AG04450 (cell line): ENCODE measurements at regions not wholly inside any gene's neighbourhood (a gene's known extent, or its start where the extent isn't known, plus 50 kb on each side); places are given as distances from the start of the nearest gene placed in this dataset.
"Not testable (repeated sequence)": the region's sequence is repeated elsewhere in the genome, so short reads cannot be mapped to it uniquely, and the experiment has no call there.

Experiments used
- CTCF ChIA-PET: fragments of 300-600, 350-600 bp; formaldehyde crosslinking; extraction: SDS; loops from one replicate; lab custom pipeline; 2022; ENCODE audit warnings: antibody characterized with exemption, inconsistent platforms; lab: Charles Lee
- POLR2A ChIA-PET: fragments of 350-600 bp; formaldehyde crosslinking; extraction: SDS; loops from one replicate; lab custom pipeline; 2021; ENCODE audit warnings: antibody characterized with exemption, inconsistent platforms; lab: Yijun Ruan, JAX
- DNase-seq: peaks from one replicate; pipeline ENCODE4 v3.0.0-alpha.2; 2011; ENCODE audit warnings: low read depth, low spot score
- H3K27ac ChIP-seq: one replicate; pipeline ENCODE4 v1.5.1; 2012; ENCODE audit warnings: low read depth, low read length, control low read depth
- H3K27me3 ChIP-seq: one replicate; pipeline ENCODE4 v1.6.0; 2012; ENCODE audit warnings: low read length; ENCODE audit not compliant: control insufficient read depth, insufficient read depth
- H3K4me3 ChIP-seq: 2 replicates; pipeline ENCODE4 v1.5.1; 2011; ENCODE audit warnings: mild to moderate bottlenecking, low read depth, low read length, control low read depth
- H3K9me3 ChIP-seq: 2 replicates; pipeline ENCODE4 v1.5.1; 2012; ENCODE audit warnings: low read length; ENCODE audit not compliant: control insufficient read depth, insufficient read depth
- TF ChIP-seq, protein P1 (sequence below): IDR thresholded peaks from 2 replicates; pipeline ENCODE4 v1.5.1; 2011; ENCODE audit warnings: low read depth, low read length, control low read depth, inconsistent platforms

GRCh38 chr3:102718651-102719050, 283.8 kb downstream of the ZPLD1 start:
- Histone ChIP-seq H3K9me3 (no peaks in the 10 kb centered on the region), H3K27me3 (no peaks in the 10 kb centered on the region), H3K27ac (no peak overlapping the region), H3K4me3 (no peak overlapping the region)
- TF ChIP-seq, protein P1, sequence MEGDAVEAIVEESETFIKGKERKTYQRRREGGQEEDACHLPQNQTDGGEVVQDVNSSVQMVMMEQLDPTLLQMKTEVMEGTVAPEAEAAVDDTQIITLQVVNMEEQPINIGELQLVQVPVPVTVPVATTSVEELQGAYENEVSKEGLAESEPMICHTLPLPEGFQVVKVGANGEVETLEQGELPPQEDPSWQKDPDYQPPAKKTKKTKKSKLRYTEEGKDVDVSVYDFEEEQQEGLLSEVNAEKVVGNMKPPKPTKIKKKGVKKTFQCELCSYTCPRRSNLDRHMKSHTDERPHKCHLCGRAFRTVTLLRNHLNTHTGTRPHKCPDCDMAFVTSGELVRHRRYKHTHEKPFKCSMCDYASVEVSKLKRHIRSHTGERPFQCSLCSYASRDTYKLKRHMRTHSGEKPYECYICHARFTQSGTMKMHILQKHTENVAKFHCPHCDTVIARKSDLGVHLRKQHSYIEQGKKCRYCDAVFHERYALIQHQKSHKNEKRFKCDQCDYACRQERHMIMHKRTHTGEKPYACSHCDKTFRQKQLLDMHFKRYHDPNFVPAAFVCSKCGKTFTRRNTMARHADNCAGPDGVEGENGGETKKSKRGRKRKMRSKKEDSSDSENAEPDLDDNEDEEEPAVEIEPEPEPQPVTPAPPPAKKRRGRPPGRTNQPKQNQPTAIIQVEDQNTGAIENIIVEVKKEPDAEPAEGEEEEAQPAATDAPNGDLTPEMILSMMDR = no peak
- POLR2A ChIA-PET = no interaction called here
- CTCF ChIA-PET = no interaction called here
- no peak for DNase-seq

DNA sequence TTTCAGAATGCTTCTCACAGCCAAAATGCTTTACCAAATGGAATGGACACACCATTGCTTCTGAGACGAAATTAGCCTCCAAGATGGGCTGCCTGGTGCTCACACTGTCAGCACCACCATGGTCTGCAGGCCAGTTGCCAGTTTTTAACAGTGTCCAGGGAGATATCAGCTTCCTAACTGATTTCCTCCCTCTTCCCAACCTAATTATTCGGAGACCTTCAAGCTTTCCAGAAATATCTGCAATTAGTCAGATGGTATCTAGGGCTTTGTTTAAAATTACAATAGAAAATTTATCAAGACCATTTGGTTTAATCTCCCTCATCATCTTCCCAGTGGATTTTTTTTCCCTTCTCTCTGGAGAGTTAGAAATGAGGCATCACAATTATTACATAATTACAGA, 287.5 kb downstream of the ZPLD1 start:
- DNase-seq = no peak
- POLR2A ChIA-PET = no interaction called here
- CTCF ChIA-PET = no interaction called here
- Histone ChIP-seq H3K4me3 (no peak overlapping the region), H3K27ac (no peak overlapping the region), H3K9me3 (no peaks in the 10 kb centered on the region), H3K27me3 (no peaks in the 10 kb centered on the region)
- TF ChIP-seq, protein P1 = no peak

GRCh38 chr3:102727340-102727739, 292.5 kb downstream of the ZPLD1 start:
- TF ChIP-seq, protein P1 = no peak
- ChIA-PET CTCF (no interaction called here), POLR2A (no interaction called here)
- Histone ChIP-seq H3K4me3 (no peak overlapping the region), H3K27ac (no peak overlapping the region), H3K9me3 (no peaks in the 10 kb centered on the region), H3K27me3 (no peaks in the 10 kb centered on the region)
- DNase-seq = no peak

DNA sequence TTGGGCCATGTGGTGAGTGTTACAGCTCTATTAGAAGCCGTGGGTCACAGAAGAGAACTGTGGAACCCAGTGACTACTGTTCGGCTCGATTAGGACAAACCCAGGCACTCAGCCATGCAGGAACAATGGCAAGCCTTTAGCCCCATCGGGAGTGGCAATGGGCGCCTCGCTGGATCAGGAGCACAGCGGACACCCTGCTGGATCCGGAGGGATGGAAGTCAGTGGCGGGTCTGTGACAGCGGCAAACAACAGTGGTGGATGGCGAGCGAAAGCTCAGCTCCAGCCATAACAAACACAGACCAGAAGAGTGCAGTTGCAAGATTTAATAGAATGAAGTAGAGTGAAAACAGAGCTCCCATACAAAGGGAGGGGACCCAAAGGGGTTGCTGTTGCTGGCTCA, 297.8 kb downstream of the ZPLD1 start:
- CTCF ChIA-PET, POLR2A ChIA-PET, H3K27me3 ChIP-seq: not testable (repeated sequence)

GRCh38 chr3:102733791-102734563, 299.2 kb downstream of the ZPLD1 start:
- TF ChIP-seq, protein P1 = no peak
- CTCF ChIA-PET = no interaction called here
- POLR2A ChIA-PET = no interaction called here

More for the DNA sequence above, 297.8 kb downstream of the ZPLD1 start:
- DNase-seq, H3K9me3 ChIP-seq, H3K27ac ChIP-seq, H3K4me3 ChIP-seq: not testable (repeated sequence)

More at GRCh38 chr3:102733791-102734563, 299.2 kb downstream of the ZPLD1 start:
- Histone ChIP-seq H3K9me3 (no peaks in the 10 kb centered on the region), H3K4me3 (no peak overlapping the region), H3K27ac (no peak overlapping the region), H3K27me3 (no peaks in the 10 kb centered on the region)
- no peak for DNase-seq
